HepG2 (cell line): ENCODE measurements at regions not wholly inside any gene's neighbourhood (a gene's known extent, or its start where the extent isn't known, plus 50 kb on each side); places are given as distances from the start of the nearest gene placed in this dataset.

Experiments
- AHR ChIP-seq: IDR thresholded peaks from 2 replicates; pipeline ENCODE4 v1.6.1; 2018; ENCODE audit warnings: missing genetic modification reagents, missing compliant biosample characterization
- ATF1 ChIP-seq: IDR thresholded peaks from 2 replicates; pipeline ENCODE4 v1.6.1; 2016; ENCODE audit warnings: mild to moderate bottlenecking, control low read depth
- FOXP4 ChIP-seq: sonication (generic); formaldehyde crosslinking; IDR thresholded peaks from 2 replicates; pipeline ENCODE4 v1.4.0; 2020; ENCODE audit warnings: missing genetic modification reagents
- GABPB1 ChIP-seq: IDR thresholded peaks from 2 replicates; pipeline ENCODE4 v1.6.1; 2016; ENCODE audit warnings: mild to moderate bottlenecking, missing genetic modification reagents, moderate library complexity, missing compliant biosample characterization
- HIC2 ChIP-seq: sonication (generic); formaldehyde crosslinking; IDR thresholded peaks from 2 replicates; pipeline ENCODE4 v1.9.0; 2022; ENCODE audit warnings: low read depth, missing genetic modification reagents
- KDM4B ChIP-seq: sonication (generic); formaldehyde crosslinking; IDR thresholded peaks from 2 replicates; pipeline ENCODE4 v1.4.0; 2020; ENCODE audit warnings: missing genetic modification reagents
- KLF6 ChIP-seq: IDR thresholded peaks from 2 replicates; pipeline ENCODE4 v1.8.0; 2016; ENCODE audit warnings: missing biosample characterization, missing genetic modification reagents
- MIXL1 ChIP-seq: IDR thresholded peaks from 2 replicates; pipeline ENCODE4 v1.6.1; 2016
- MXD4 ChIP-seq: IDR thresholded peaks from 2 replicates; pipeline ENCODE4 v1.6.1; 2016; ENCODE audit warnings: mild to moderate bottlenecking, missing biosample characterization, missing genetic modification reagents
- MYC ChIP-seq: sonication (generic); formaldehyde crosslinking; IDR thresholded peaks from 2 replicates; pipeline ENCODE4 v1.9.0; 2021; ENCODE audit warnings: missing genetic modification reagents, borderline replicate concordance
- SRSF1 ChIP-seq: fragments of 200-400 bp; formaldehyde crosslinking; optimal IDR thresholded peaks from 2 replicates; pipeline ENCODE3; 2017; ENCODE audit warnings: mild to moderate bottlenecking, low read depth, low read length, moderate library complexity
- TFDP1 ChIP-seq: IDR thresholded peaks from 2 replicates; pipeline ENCODE4 v1.6.1; 2016; ENCODE audit warnings: missing compliant biosample characterization, missing genetic modification reagents, borderline replicate concordance
- ZFX ChIP-seq: sonication (generic); formaldehyde crosslinking; IDR thresholded peaks from 2 replicates; pipeline ENCODE4 v1.4.0; 2020; ENCODE audit warnings: mild to moderate bottlenecking, low read depth, missing genetic modification reagents, moderate library complexity
- ZNF160 ChIP-seq: sonication (generic); formaldehyde crosslinking; IDR thresholded peaks from 2 replicates; pipeline ENCODE4 v1.8.0; 2022; ENCODE audit warnings: mild to moderate bottlenecking, inconsistent platforms, missing genetic modification reagents
- ZNF18 ChIP-seq: sonication (generic); formaldehyde crosslinking; IDR thresholded peaks from 2 replicates; pipeline ENCODE4 v1.8.0; 2022; ENCODE audit warnings: mild to moderate bottlenecking, missing genetic modification reagents; ENCODE audit not compliant: insufficient replicate concordance
- ZNF225 ChIP-seq: sonication (generic); formaldehyde crosslinking; IDR thresholded peaks from 2 replicates; pipeline ENCODE4 v1.4.0; 2020; ENCODE audit warnings: mild to moderate bottlenecking, missing genetic modification reagents
- ZNF264 ChIP-seq: sonication (generic); formaldehyde crosslinking; IDR thresholded peaks from 2 replicates; pipeline ENCODE4 v1.4.0; 2020; ENCODE audit warnings: missing genetic modification reagents
- ZNF343 ChIP-seq: sonication (generic); formaldehyde crosslinking; IDR thresholded peaks from 2 replicates; pipeline ENCODE4 v1.4.0; 2020; ENCODE audit warnings: mild to moderate bottlenecking, missing genetic modification reagents
- ZNF501 ChIP-seq: sonication (generic); formaldehyde crosslinking; IDR thresholded peaks from 2 replicates; pipeline ENCODE4 v1.5.1; 2020; ENCODE audit warnings: mild to moderate bottlenecking, moderate library complexity, missing genetic modification reagents
- ZNF564 ChIP-seq: sonication (generic); formaldehyde crosslinking; IDR thresholded peaks from 2 replicates; pipeline ENCODE4 v1.8.1; 2023; ENCODE audit warnings: mild to moderate bottlenecking, missing genetic modification reagents
- ZNF746 ChIP-seq: sonication (generic); formaldehyde crosslinking; IDR thresholded peaks from 2 replicates; pipeline ENCODE4 v1.8.0; 2022; ENCODE audit warnings: mild to moderate bottlenecking, missing genetic modification reagents
- TF ChIP-seq, protein P1 (sequence below), 2 experiments: fragments of 450-650 bp in 1 of 2; sonication (generic) in 1 of 2; formaldehyde crosslinking; IDR thresholded peaks; 2 replicates each; pipeline versions ENCODE4 v1.5.0 to v1.8.0; 2020 to 2022; ENCODE audit warnings: mild to moderate bottlenecking in 1 of 2, missing genetic modification reagents in 1 of 2
- TF ChIP-seq, protein P2 (sequence below): IDR thresholded peaks from 2 replicates; pipeline ENCODE4 v1.6.1; 2018; ENCODE audit warnings: missing genetic modification reagents

DNA sequence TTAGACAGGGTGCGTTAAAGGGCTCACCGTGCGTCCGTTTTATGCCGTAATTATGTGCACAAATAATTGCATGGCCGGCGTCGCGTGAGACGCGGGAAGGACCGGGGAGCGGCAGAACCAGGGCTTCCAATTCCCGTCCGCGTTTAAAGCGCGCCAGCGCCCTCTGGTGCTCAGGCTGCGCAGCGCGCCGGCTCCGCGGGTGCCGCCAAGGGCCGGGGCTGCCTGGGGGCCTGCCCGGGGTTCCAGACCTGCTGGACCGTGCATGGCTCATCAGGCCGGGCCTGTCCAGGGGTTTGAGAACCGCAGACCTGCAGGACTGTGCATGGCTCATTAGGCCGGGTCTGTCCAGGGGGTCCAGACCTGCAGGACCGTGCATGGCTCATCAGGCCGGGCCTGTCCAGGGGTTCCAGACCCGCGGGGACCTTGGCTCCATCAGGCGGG, 369.0 kb downstream of the THBS2 start (continued):
- TF ChIP-seq, protein P1, sequence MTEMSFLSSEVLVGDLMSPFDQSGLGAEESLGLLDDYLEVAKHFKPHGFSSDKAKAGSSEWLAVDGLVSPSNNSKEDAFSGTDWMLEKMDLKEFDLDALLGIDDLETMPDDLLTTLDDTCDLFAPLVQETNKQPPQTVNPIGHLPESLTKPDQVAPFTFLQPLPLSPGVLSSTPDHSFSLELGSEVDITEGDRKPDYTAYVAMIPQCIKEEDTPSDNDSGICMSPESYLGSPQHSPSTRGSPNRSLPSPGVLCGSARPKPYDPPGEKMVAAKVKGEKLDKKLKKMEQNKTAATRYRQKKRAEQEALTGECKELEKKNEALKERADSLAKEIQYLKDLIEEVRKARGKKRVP (CRISPR knock-in tag; IDR thresholded peaks at IDR 0.05): 0 out of 4 replicates have a peak, but pooled peaks of 1 of the 2 experiments have one; percentile 15
- TF ChIP-seq MYC: peak; percentile 27; the same call in 1 of the 2 replicates
- peak; percentile 66; the same call in 1 of the 2 replicates for TF ChIP-seq GABPB1 (CRISPR knock-in tag)
- TF ChIP-seq SRSF1: no peak
- TF ChIP-seq ZNF18 (CRISPR knock-in tag): no peak
- 0 out of 2 replicates have a peak, but pooled peaks have one; percentile 47 for TF ChIP-seq ZNF746
- TF ChIP-seq ZNF501 (CRISPR knock-in tag): peak; percentile 71
- 0 out of 2 replicates have a peak, but pooled peaks have one; percentile 33 for TF ChIP-seq MXD4 (CRISPR knock-in tag)
- 0 out of 2 replicates have a peak, but pooled peaks have one; percentile 27 for TF ChIP-seq FOXP4 (CRISPR knock-in tag)
- no peak for TF ChIP-seq HIC2
- no peak for TF ChIP-seq ZNF264 (CRISPR knock-in tag)
- no peak for TF ChIP-seq ZNF343 (CRISPR knock-in tag)
- TF ChIP-seq KLF6: 0 out of 2 replicates have a peak, but pooled peaks have one; percentile 45
- no peak for TF ChIP-seq KDM4B (CRISPR knock-in tag)
- TF ChIP-seq TFDP1: peak; percentile 93
- peak; percentile 75; the same call in 1 of the 2 replicates for TF ChIP-seq ZNF160 (CRISPR knock-in tag)
- peak; percentile 34; the same call in 1 of the 2 replicates for TF ChIP-seq ZFX (CRISPR knock-in tag)
- TF ChIP-seq, protein P2, sequence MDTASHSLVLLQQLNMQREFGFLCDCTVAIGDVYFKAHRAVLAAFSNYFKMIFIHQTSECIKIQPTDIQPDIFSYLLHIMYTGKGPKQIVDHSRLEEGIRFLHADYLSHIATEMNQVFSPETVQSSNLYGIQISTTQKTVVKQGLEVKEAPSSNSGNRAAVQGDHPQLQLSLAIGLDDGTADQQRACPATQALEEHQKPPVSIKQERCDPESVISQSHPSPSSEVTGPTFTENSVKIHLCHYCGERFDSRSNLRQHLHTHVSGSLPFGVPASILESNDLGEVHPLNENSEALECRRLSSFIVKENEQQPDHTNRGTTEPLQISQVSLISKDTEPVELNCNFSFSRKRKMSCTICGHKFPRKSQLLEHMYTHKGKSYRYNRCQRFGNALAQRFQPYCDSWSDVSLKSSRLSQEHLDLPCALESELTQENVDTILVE (CRISPR knock-in tag): peak; percentile 47; the same call in 1 of the 2 replicates
- TF ChIP-seq ZNF564 (CRISPR knock-in tag): no peak
- TF ChIP-seq MIXL1 (CRISPR knock-in tag): no peak
- TF ChIP-seq ZNF225 (CRISPR knock-in tag): peak; percentile 62; the same call in 1 of the 2 replicates
- TF ChIP-seq ATF1 (CRISPR knock-in tag): no peak
- TF ChIP-seq AHR (CRISPR knock-in tag): peak; percentile 65; the same call in 1 of the 2 replicates
